ENCODE measurements at regions not wholly inside any gene's neighbourhood (a gene's known extent, or its start where the extent isn't known, plus 50 kb on each side); places are given as distances from the start of the nearest gene placed in this dataset.
A peak's percentile ranks its signal among the peaks of the same experiment; 100 is the strongest.

- TF ChIP-seq CTCF (IDR thresholded peaks at IDR 0.05), result no peak
- TF ChIP-seq POLR2A (IDR thresholded peaks at IDR 0.05), result no peak
- WGBS, 4 donors, result 47 to 69% (median 61%) methylated on average over 1 of the region's 1 CpG
Observed at GRCh38 chr6:23875006-23875405, 251.0 kb upstream of the NRSN1 start.

DNA sequence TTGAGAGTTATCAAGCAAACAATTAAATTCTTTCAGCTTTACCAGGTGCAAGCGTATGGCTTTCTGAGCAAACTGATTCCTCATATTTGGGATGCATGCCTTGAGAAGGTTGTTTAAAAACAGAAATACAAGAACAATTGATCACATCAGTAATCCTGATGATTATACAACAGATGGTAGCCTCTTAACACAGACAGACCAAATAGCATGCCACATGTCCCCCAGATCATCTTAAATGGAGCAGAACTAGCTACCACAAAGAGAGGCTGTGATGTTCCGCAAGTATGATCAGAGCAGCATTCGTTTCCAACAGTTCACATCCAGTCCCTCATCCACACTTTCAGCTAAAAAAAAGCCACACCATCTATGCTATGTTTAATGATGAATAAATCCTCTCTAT, 246.2 kb upstream of the NRSN1 start:
- H3K27me3 ChIP-seq, result no peaks in the 10 kb centered on the region
- intact Hi-C loops (cut with DNase I), result no loop called here

More at GRCh38 chr6:23875006-23875405, 251.0 kb upstream of the NRSN1 start:
- Histone ChIP-seq H3K9me3 (replicated peaks in 1 of 3) (no peaks in the 10 kb centered on the region), H3K36me3 (replicated peaks in 1 of 2) (no peaks in the 10 kb centered on the region), H3K4me3 (no peak overlapping the region), H3K27me3 (no peaks in the 10 kb centered on the region), H3K4me1 (replicated peaks in 1 of 2) (no peaks in the 10 kb centered on the region), H3K27ac (no peak overlapping the region)
- no peak for DNase-seq
- intact Hi-C loops (cut with DNase I), result no loop called here

DNA sequence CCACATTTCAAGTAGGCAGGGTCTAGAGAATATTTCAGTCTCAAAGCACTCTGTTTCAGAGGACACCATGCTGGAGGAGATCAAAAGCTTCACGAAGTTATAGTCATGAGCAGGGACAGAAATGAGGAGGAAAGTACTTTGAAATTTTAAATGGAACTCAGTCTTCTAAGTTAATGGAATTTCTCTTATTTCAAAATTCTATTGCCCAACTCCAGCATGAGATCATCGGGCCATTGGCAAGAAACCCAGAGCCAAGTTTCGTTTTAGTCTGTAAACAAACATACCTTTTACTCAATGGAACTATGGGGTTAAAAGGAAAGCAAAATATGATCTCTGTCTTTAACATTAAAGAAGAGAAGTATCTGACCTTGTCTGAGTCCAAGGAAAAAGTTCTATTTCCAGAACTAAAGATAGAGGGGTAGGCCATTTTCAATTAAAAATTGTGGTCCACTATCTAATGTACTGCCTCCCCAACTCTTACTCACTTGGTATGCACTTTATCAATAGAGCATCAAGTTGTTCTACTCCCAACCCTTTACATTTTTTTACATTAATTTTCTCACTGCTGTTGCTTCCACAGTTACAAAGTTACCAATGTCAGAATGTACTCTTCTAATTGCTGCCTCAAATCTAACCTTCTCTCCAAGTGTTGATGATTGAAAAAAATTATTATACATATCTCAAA, 235.3 kb upstream of the NRSN1 start:
- 54 to 68% (median 62%) methylated on average over 3 of the region's 3 CpGs for WGBS, 4 donors
- no peaks in the 10 kb centered on the region for H3K4me1 ChIP-seq (replicated peaks in 1 of 2)
- no peaks in the 10 kb centered on the region for H3K36me3 ChIP-seq (replicated peaks in 1 of 2)
- DNase-seq, result peak in 1 of 7 donors; percentile 9
- no peak overlapping the region for H3K27ac ChIP-seq
- H3K9me3 ChIP-seq (replicated peaks in 1 of 3), result no peaks in the 10 kb centered on the region
- intact Hi-C loops (cut with DNase I), result no loop called here
- H3K27me3 ChIP-seq, result no peaks in the 10 kb centered on the region
- TF ChIP-seq POLR2A (IDR thresholded peaks at IDR 0.05) (no peak), CTCF (IDR thresholded peaks at IDR 0.05) (no peak)
- H3K4me3 ChIP-seq, result no peak overlapping the region

More for the DNA sequence above, 246.2 kb upstream of the NRSN1 start:
- no peaks in the 10 kb centered on the region for H3K9me3 ChIP-seq (replicated peaks in 1 of 3)
- TF ChIP-seq POLR2A (IDR thresholded peaks at IDR 0.05) (no peak), CTCF (IDR thresholded peaks at IDR 0.05) (no peak)
- DNase-seq, result no peak
- no peak overlapping the region for H3K27ac ChIP-seq
- WGBS, 4 donors, result 82 to 87% (median 84%) methylated on average over 3 of the region's 3 CpGs
- H3K4me1 ChIP-seq (replicated peaks in 1 of 2), result no peaks in the 10 kb centered on the region
- no peak overlapping the region for H3K4me3 ChIP-seq
- H3K36me3 ChIP-seq (replicated peaks in 1 of 2), result no peaks in the 10 kb centered on the region

- Histone ChIP-seq H3K27me3 (no peaks in the 10 kb centered on the region), H3K27ac (no peak overlapping the region), H3K36me3 (replicated peaks in 1 of 2) (no peaks in the 10 kb centered on the region), H3K4me1 (replicated peaks in 1 of 2) (no peaks in the 10 kb centered on the region), H3K4me3 (no peak overlapping the region), H3K9me3 (replicated peaks in 1 of 3) (no peaks in the 10 kb centered on the region)
- 43 to 61% (median 52%) methylated on average over 8 of the region's 8 CpGs for WGBS, 4 donors
- TF ChIP-seq POLR2A (IDR thresholded peaks at IDR 0.05) (no peak), CTCF (IDR thresholded peaks at IDR 0.05) (no peak)
- intact Hi-C loops (cut with DNase I), result no loop called here
- DNase-seq, result no peak
Observed at GRCh38 chr6:23905133-23905815, 220.7 kb upstream of the NRSN1 start.
